GM19452 (cell line): ENCODE measurements at regions not wholly inside any gene's neighbourhood (a gene's known extent, or its start where the extent isn't known, plus 50 kb on each side); places are given as distances from the start of the nearest gene placed in this dataset.

Experiments used
- ATAC-seq: cut with Tn5 transposase; IDR thresholded peaks from one replicate; pipeline ENCODE4 v1.9.1; 2021; ENCODE audit not compliant: unreplicated experiment

DNA sequence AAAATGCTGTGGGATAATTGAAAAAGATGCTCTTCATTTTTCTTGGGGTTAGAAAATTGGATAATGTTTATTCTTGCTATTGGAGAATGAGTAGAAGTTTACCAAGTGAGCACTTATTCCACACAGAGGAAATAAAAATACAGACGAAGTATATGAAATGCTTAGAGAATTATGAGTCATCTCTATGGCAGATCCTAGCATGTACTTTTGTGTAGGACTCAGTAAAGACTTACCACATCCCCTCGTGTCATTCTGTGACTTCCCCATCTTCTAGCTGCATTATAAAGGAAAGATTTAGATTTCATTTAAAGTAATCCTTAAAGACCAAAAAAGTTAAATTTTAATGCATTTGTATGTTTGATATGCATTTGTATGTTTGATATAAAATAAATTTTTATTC, 685.6 kb downstream of the TBC1D32 start:
- ATAC-seq, result no peak

DNA sequence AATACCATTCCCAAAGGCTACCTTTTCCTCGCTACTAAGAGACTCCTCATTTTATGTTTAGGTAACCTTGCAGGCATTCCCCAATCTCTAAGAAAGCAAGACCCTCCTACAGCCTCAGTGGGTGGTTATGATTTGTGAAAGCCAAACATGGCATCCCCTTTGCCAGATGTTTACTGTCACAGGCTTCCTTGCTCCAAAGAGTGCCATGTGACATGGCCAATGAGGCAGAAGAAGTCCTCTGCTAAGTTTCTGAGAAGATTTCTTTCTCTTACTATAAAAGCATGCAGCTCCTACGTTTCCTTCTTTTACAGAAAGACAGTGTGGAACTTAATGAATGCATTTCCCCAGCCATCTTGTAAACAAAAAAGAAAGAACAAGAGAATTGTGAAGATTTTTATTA, 688.2 kb downstream of the TBC1D32 start:
- ATAC-seq, result no peak

DNA sequence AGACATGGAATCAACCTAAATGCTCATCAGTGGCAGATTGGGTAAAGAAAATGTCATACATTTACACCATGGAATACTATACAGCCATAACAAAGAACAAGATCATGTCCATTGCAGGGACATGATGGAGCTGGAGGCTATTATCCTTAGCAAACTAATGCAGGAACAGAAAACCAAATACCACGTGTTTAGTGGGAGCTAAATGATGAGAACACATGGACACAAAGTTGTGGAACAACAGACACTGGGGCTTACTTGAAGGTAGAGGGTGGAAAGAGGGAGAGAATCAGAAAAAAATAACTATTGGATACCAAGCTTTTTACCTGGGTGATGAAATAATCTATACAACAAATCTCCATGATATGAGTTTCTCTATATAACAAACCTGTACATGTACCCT, 701.3 kb downstream of the TBC1D32 start:
- ATAC-seq, result no peak

DNA sequence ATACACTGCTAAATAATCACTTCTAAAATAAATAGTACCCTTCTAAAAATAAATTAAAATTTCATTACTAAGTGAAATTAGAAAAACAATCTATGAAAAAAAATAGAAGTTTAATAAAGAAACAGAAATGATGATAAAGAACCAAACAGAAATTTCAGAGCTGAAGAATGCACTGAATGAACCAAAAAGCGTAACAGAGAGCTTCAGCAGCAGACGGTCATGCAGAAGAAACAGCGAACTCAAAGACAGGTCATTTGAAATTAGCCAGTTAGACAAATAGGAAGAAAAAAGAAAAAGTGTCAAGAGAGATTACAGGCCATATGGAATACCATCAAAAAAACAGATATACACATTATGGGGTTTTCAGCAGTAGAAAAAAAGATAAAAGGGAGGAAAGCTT, 706.7 kb downstream of the TBC1D32 start:
- no peak for ATAC-seq

DNA sequence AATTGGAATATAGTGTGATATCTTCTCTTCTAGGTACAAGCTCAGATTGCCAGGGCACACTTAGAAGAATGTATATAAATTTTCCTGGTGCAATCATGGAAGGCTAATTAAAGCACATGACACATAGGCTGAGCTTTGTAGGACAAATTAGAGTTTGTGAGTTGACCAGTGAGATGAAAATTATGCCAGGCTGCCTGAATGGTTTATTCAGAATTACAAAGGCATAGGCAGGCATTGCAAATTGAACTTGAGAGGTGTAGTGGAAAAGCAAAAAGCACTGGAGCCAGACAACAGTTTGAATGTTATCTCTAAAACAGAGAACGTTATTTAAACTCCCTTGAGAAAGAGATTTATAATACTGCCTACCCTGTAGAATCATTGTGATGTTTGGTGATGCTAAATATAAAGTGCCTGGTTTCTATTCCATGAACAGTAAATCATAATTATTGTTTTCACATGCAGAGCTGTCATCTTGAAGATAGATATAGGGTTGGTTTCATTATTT, 712.1 kb downstream of the TBC1D32 start:
- ATAC-seq, result no peak

DNA sequence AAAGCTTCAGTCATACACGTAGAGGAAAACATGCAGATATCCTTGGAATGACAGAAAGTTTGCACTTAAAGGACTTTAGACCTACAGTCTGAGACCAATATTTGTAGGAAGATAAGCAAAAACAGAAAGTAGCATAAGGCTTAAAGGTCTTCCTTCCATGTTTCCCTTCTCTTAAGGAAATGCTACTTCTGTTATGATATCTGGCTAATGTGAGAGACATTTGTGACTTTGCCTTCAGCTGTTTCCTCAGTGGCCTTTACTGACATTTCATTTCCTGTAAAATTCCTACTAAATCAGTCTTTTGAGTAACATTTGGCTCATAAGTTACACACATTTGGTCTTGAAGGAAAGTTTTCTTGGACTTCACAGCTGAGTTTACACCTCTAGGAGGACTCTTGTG, 713.4 kb downstream of the TBC1D32 start:
- ATAC-seq, result no peak

DNA sequence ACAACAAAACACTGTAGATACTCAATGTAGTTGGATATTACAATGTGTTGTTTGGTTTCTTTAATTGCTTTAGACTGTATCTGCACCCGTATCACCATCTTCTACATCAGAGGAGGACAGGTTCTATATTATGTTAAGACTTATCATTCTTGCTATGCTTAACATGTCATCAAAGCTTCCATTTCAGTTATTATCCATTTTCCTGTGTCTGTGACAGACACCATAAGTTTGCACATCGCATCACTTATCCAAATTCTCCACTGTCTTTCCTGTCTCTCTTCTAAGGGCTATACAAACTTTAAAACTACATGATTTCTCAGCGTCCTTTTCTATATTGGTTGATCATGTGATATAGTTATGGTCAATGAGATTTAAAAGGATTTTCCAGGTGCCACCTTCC, 719.0 kb downstream of the TBC1D32 start:
- ATAC-seq, result no peak

DNA sequence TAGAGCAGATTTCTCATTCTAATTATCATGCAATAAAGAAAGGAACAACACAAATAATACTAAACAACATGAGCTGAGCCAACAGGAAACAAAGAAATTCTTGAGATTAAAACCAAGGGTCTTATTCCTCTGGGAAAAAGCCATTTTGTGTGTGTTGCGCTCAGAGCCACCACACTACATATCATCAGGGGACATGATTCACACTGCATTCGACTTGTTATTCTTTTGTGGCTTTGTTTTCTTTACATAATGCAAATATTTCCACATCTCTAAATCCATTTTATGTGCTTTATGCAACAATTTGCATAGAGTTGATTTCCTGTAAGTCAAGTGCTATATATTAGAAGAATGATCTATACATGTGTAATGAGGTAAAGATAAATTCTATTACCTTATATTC, 719.6 kb downstream of the TBC1D32 start:
- ATAC-seq, result no peak

DNA sequence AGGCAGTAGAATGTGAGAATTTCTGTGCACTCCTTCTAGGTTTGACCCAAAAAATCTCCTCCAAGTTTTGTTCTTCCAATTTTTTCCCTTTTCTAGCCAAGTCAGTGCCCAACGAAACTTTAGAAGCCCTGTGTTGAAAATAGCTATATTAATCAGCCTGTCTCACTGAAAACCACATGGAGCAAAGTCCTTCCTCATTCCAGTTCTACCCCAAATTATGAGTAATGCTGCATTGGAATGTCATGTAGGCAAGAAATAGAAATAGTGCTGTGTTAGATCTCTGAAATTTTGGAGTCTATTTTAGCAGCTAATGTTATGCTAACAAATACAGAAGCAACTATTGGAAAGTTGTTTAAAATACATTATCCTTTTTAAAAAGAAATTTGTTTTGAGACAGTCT, 725.5 kb downstream of the TBC1D32 start:
- no peak for ATAC-seq

DNA sequence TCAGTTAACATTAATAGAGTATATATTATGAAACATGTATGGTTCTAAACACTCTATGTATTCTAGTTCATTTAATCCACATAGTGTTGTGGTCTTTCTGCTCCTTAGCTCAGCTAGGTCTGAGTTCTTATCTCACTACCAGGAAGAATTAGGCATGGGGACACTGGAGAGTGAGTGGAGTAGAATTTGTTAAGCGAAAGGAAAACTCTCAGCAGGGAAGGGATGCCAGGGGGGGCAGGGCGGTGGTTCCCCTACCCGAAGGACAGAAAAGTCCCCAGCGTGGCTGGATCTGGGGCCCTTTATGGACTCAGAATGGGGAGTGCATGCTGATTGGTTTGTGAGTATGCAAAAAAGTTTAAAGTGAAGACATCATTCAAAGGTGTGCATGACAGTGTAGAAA, 727.5 kb downstream of the TBC1D32 start:
- no peak for ATAC-seq

DNA sequence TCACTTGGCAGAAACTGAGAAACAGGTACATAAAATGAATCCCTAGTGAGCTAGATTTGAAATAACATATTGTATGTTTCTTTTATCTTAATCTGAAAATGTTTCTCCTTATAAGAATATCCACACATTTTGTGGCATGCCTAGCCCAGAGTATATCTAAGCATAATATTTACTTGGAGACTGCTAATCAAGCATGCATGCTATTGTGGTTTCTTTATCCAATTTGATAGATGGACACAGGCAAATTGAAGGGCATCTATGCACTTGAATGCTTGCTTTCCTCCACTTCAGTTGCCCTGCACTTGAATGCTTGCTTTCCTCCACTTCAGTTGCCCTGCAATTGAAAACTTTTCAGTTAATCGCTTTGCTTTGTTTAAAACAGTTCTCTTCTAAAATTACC, 729.8 kb downstream of the TBC1D32 start:
- no peak for ATAC-seq

DNA sequence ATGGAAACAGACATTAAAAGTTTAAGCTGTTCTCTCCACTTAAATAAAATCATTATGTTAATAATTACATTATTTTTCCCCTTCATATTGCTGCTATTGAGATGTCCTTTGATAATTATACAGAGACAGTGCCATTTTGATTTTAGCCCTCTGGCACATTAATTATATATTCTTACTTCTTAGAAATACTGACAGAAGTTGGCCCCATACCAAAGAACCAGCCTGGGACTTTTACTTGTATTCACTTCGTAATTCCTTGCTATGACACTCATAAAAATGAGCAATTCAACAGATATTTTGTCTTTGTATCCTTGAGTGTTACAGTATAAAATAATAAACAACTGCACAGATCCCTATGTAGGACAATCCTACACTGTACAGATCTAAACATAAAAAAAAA, 743.7 kb downstream of the TBC1D32 start:
- ATAC-seq, result no peak

DNA sequence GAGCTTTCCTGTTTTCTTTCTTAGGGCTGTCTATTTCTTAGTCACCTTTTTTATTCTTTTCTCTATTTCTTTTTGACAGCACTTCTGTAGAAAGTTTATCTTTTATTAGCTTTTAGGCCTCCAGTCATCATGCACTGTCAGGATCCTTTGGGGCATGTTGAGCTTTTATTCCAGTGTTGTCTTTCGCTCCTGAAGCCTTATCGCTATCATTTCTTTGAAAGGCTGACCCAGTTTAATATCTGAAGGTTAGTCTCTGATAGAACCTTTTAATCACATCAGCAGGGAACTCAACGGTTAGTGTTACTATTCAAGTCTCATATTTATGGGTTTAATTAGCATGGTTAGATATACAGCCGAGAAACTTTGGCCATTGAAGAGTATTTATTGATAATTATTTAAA, 745.9 kb downstream of the TBC1D32 start:
- ATAC-seq, result no peak

DNA sequence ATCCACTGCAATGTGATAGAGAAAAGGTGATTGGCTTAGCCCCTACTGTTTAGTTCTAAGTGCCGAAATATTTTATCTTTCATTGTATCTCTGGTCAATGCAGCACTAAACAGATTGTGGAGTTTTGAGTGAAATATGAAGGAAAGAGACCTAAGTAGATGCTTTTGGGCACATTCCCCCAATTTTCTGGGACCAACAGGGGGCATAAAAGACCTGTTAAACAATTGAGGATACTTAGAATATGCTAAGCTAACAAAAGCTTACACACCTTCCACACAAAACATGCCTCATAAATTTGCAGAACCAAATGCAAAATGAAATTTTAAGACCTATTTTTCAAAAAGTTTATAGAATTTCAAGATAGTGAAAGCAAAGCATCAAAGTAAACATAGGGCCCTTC, 746.9 kb downstream of the TBC1D32 start:
- ATAC-seq, result no peak

DNA sequence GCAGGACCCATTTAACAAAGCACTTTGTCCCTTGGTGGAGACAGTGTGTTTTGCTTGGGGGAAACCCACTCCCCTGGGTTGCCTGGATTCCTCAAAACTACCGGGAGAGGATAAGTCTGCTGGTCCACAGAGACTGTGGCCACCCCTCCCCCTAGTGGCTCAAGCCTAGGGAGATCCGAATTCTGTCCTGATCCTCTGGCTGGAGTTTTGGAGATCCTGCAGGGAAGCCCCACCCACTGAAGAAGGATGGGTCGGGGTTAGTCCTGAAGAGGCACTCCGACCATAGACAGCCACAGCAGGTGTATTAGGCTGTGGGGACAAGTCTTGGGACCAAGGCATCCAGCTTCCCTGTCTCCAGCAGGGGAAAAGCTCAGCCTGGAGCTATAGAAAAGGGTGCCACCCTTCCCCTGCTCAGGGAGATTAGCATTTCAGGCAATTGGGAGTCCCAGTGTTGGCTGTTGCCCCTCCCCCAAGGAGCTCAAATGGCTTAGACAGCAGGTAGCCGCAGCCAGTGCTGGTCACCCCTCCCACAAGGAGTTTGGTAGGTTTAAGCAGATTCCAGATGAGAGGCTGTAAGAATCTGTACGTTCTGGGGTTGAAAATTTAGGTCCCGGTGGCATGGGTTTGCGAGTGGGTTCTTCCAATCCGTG, 750.0 kb downstream of the TBC1D32 start:
- ATAC-seq, result no peak

DNA sequence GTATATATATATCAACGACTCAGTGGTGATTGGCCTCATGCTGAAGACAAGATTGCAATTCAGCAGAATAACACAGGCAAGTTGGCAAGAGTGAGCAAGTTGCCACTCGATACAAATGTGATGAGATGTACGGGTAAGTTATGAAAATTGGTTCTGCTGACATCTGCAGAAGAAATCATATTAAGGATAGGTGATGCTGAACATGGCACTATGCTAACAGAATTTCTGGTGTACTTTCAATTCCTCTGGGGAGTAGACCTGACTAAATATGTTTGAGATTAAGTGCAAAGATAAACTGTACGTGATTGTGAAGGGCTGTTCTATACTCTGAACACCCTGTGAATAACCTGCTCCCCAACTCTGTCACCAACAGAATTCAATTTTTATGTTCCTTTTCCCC, 758.2 kb downstream of the TBC1D32 start:
- ATAC-seq, result no peak

DNA sequence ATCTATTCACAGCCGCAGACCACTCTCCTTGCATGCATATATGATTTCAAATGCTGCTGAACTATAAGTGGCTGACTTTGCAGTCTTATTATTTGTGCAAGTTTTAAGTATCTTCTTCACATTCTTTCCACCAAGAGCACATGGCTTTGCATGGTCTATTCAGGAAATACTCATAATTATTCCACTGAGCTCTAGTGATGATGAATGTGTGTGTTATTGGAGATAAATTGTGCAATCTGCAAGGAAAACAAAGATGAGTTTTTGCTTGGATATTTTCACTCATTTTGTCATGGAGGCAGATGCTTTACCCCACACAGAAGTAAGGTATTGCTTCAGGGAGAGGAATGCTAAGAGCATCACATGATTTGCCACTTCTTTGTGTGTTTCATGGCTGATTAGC, 764.6 kb downstream of the TBC1D32 start:
- ATAC-seq, result no peak

DNA sequence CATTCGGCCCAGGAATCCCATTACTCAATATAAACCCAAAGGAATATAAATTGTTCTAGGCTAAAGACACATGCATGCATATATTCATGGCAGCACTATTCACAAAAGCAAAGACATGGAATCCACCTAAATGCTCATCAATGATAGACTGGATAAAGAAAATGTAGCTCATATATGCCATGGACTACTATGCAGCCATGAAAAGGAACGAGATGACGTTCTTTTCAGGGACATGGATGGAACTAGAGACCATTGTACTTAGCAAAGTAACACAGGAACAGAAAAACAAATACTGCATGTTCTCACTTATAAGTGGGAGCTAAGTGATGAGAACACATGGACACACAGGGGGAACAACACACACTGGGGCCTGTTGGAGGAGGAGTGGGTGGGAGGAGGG, 769.5 kb downstream of the TBC1D32 start:
- ATAC-seq, result no peak

DNA sequence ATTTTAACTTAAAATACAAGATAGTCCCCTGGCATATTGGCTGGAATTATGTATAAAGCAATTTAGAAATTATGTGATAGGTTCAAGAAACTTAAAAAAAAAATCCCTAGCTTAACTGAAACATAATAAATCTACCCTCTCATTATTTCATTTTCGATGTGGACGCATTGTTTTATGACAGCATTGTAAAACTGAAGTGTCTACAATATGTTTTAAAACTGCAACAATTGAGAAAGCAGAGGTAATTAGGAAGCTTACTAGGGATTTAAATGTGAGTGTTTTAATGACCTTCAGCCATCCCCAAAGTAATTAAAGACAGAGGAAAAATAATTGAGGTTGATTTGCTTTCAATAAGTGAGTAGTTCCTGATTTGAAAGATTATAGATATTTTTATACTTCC, 776.0 kb downstream of the TBC1D32 start:
- no peak for ATAC-seq

DNA sequence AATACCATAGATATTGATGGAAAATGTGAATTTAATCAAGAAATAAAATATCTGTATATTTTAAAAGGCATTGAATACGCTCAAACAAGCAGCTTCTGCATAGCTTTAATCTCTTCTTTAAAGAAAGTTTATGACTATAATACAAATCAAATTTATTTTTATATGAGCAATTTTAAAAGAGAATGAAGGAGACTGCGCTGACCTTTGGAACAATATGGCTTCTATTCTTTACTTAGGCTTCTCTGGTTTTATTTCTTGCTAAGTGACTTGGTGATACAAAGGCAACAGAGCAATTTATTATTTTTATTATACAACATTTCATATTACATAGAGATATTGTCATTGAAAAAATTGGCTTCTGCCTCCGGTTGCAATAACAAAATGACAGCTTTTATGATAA, 776.7 kb downstream of the TBC1D32 start:
- ATAC-seq, result no peak

DNA sequence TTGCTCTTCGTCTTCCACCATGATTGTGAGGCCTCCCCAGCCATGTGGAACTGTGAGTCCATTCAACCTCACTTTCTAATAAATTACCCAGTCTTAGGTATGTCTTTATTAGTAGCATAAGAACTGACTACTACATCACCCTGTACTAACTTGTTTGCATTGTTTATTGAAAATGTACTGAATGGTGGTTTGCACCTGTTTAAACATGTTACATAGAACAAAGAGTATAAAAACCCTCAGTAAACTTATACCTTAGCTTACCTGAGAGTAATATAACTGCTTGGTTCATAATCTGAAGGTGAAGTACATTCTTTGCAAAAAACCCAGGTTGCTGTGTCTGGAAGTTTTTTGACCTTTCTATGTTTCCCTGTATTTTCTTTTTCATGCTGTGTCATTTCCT, 777.8 kb downstream of the TBC1D32 start:
- ATAC-seq, result no peak

DNA sequence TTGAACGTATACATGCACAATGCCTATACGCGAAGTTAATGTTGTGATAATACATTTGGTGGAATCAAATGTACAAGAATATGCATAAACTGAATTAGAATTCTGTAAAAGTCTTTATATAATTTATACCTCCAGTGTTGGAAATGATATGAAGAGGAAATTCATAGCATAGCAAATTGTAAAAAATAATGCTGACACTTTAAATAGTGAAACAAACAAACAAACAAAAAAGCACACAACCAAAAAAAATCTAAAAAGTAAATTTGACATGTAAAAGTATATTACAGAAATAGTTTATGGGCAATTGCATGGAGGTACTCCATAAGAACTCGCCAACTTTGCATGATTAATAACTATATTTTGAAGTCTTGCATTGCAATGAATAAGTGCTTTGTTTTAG, 780.9 kb downstream of the TBC1D32 start:
- no peak for ATAC-seq

DNA sequence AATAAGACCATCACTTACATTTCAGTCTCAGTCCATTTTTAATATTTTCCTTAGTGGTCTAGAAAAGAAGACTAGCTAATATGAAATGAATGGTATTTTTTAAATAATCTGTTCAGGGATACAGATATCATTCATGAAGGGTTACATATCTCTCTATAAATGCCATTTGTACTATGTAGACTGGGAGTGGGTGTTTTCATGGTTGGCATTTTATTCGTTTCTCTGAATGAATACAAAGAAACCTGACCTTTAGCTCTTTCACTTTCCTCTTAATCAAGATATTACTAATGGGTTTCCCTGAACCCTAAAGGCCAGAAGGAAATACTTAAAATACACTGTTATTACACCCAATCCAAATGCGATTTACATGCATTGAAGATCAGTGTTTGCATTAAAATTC, 788.9 kb downstream of the TBC1D32 start:
- no peak for ATAC-seq

DNA sequence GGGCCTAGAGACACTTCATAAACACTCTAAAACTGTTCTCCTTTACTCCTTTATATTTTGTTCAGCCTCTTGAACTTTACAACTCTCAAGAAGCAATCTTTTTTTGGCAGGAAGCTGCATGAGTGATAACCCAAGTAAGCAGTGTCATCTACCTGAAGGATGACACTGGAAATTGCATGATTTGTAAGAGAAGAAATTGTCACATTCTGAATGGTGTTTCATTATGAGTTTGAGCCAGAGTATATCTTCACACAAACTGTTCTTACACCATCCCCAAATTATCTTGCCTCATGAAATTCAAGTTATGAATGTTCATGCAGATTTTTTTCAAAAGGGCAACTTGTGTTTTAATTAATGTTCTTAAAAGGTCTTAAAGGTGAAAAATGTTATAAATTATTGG, 799.3 kb downstream of the TBC1D32 start:
- no peak for ATAC-seq
